GM23338 (cell line): ENCODE measurements at regions not wholly inside any gene's neighbourhood (a gene's known extent, or its start where the extent isn't known, plus 50 kb on each side); places are given as distances from the start of the nearest gene placed in this dataset.
"Not testable (repeated sequence)": the region's sequence is repeated elsewhere in the genome, so short reads cannot be mapped to it uniquely, and the experiment has no call there.

Experiments
- ATAC-seq: fragments of 200-7000 bp; cut with Tn5 transposase; 3 replicates; pipeline ENCODE4 v1.9.1; 2020
- DNase-seq: peaks from one replicate; pipeline ENCODE4 v3.0.0-alpha.2; 2015; ENCODE audit warnings: low spot score
- H2AFZ ChIP-seq: fragments of 200-600 bp; sonication (generic); 2 replicates; pipeline ENCODE4 v1.8.0; 2016; ENCODE audit warnings: antibody characterized with exemption, mild to moderate bottlenecking, moderate library complexity
- H3F3A ChIP-seq: fragments of 200-600 bp; sonication (generic); replicated peaks from 2 replicates; pipeline ENCODE4 v1.8.0; 2017; ENCODE audit warnings: antibody characterized with exemption, mixed run types, low read depth
- H3K27ac ChIP-seq: fragments of 200-600 bp; sonication (generic); 2 replicates; pipeline ENCODE4 v1.6.1; 2016; ENCODE audit warnings: low read depth
- H3K27me3 ChIP-seq: fragments of 200-600 bp; sonication (generic); 2 replicates; pipeline ENCODE4 v1.8.0; 2016; ENCODE audit warnings: mild to moderate bottlenecking, mixed run types, moderate library complexity; ENCODE audit not compliant: insufficient read depth
- H3K36me3 ChIP-seq: fragments of 200-600 bp; sonication (generic); 2 replicates; pipeline ENCODE4 v1.8.0; 2016; ENCODE audit warnings: mild to moderate bottlenecking; ENCODE audit not compliant: insufficient read depth
- H3K4me1 ChIP-seq: fragments of 200-600 bp; sonication (generic); 2 replicates; pipeline ENCODE4 v1.8.0; 2016; ENCODE audit warnings: mild to moderate bottlenecking, moderate library complexity; ENCODE audit not compliant: insufficient read depth
- H3K4me2 ChIP-seq: fragments of 200-600 bp; sonication (generic); 2 replicates; pipeline ENCODE4 v1.7.1; 2017; ENCODE audit warnings: mixed run types
- H3K4me3 ChIP-seq: fragments of 200-600 bp; sonication (generic); 2 replicates; pipeline ENCODE4 v1.6.1; 2016; ENCODE audit warnings: mixed run types
- H3K79me2 ChIP-seq: fragments of 200-600 bp; sonication (generic); replicated peaks from 2 replicates; pipeline ENCODE4 v1.8.0; 2017; ENCODE audit warnings: mild to moderate bottlenecking; ENCODE audit not compliant: insufficient read depth
- H3K9me2 ChIP-seq: fragments of 200-600 bp; sonication (generic); 2 replicates; pipeline ENCODE4 v1.8.0; 2017; ENCODE audit not compliant: insufficient read depth
- H4K20me1 ChIP-seq: fragments of 200-600 bp; sonication (generic); replicated peaks from 2 replicates; pipeline ENCODE4 v1.8.0; 2017; ENCODE audit warnings: mild to moderate bottlenecking; ENCODE audit not compliant: insufficient read depth
- H3K27ac Mint-ChIP-seq: 2 replicates; pipeline ENCODE4 v1.8.0; 2020; ENCODE audit warnings: inconsistent platforms, mild to moderate bottlenecking, moderate library complexity, mixed read lengths
- H3K27me3 Mint-ChIP-seq: 3 replicates; pipeline ENCODE4 v1.8.0; 2022; ENCODE audit warnings: low read depth, mild to moderate bottlenecking, moderate library complexity, mixed read lengths, inconsistent platforms; ENCODE audit not compliant: insufficient read depth, poor library complexity
- H3K36me3 Mint-ChIP-seq: 3 replicates; pipeline ENCODE4 v1.8.0; 2021; ENCODE audit warnings: low read depth, mild to moderate bottlenecking, inconsistent platforms, moderate library complexity, mixed read lengths
- H3K4me1 Mint-ChIP-seq: 3 replicates; pipeline ENCODE4 v1.8.0; 2020; ENCODE audit warnings: mild to moderate bottlenecking, inconsistent platforms, mixed read lengths
- H3K4me3 Mint-ChIP-seq: 3 replicates; pipeline ENCODE4 v1.8.0; 2021; ENCODE audit warnings: moderate library complexity, mild to moderate bottlenecking, inconsistent platforms, mixed read lengths
- H3K9me3 Mint-ChIP-seq: 3 replicates; pipeline ENCODE4 v1.8.0; 2020; ENCODE audit warnings: moderate library complexity, mild to moderate bottlenecking, inconsistent platforms, mixed read lengths
- CREB1 ChIP-seq: fragments of 250-450 bp; sonication (Bioruptor Pico); IDR thresholded peaks from 2 replicates; pipeline ENCODE4 v1.5.0; 2020; ENCODE audit warnings: low read depth, mild to moderate bottlenecking, moderate library complexity
- EZH2 ChIP-seq: fragments of 200-600 bp; sonication (generic); IDR thresholded peaks from one replicate; pipeline ENCODE4 v1.8.0; 2017; ENCODE audit warnings: antibody characterized with exemption, mild to moderate bottlenecking, low read depth; ENCODE audit not compliant: unreplicated experiment
- JUNB ChIP-seq: IDR thresholded peaks from one replicate; pipeline ENCODE4 v1.6.1; 2016; ENCODE audit warnings: antibody characterized with exemption; ENCODE audit not compliant: unreplicated experiment
- POLR2AphosphoS5 ChIP-seq: IDR thresholded peaks from 2 replicates; pipeline ENCODE4 v1.6.1; 2016; ENCODE audit warnings: antibody characterized with exemption, low read depth
- ZNF114 ChIP-seq: fragments of 250-450 bp; sonication (Bioruptor Pico); IDR thresholded peaks from 2 replicates; pipeline ENCODE4 v1.5.0; 2020; ENCODE audit warnings: mild to moderate bottlenecking, moderate library complexity
- ZNF331 ChIP-seq: fragments of 250-450 bp; sonication (Bioruptor Pico); IDR thresholded peaks from 2 replicates; pipeline ENCODE4 v1.5.0; 2020; ENCODE audit warnings: low read depth, mild to moderate bottlenecking, moderate library complexity
- TF ChIP-seq, protein P1 (sequence below): fragments of 250-450 bp; sonication (Bioruptor Pico); IDR thresholded peaks from 2 replicates; pipeline ENCODE4 v1.5.0; 2020; ENCODE audit warnings: mild to moderate bottlenecking, moderate library complexity
- TF ChIP-seq, protein P2 (sequence below): IDR thresholded peaks from 2 replicates; pipeline ENCODE4 v1.6.1; 2016; ENCODE audit warnings: antibody characterized with exemption
- TF ChIP-seq, protein P3 (sequence below), 2 experiments: fragments of 200-600 bp in 1 of 2; sonication (generic) in 1 of 2; conservative IDR thresholded peaks; 2 replicates each; pipeline versions ENCODE4 v1.5.1 to v1.6.1; 2016 to 2017; ENCODE audit warnings: antibody characterized with exemption in 2 of 2, low read depth in 2 of 2, mild to moderate bottlenecking in 2 of 2, moderate library complexity in 1 of 2

DNA sequence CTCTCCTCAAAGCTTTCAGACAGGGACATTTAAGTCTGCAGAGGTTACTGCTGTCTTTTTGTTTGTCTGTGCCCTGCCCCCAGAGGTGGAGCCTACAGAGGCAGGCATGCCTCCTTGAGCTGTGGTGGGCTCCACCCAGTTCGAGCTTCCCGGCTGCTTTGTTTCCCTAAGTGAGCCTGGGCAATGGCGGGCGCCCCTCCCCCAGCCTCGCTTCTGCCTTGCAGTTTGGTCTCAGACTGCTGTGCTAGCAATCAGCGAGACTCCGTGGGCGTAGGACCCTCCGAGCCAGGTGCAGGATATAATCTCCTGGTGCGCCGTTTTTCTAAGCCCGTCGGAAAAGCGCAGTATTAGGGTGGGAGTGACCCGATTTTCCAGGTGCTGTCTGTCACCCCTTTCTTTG, 78.7 kb downstream of the DYNAP start:
- not testable (repeated sequence) for H3K4me1 Mint-ChIP-seq, H3K27ac Mint-ChIP-seq, H3K27me3 ChIP-seq, DNase-seq, ATAC-seq, H3K9me2 ChIP-seq, H4K20me1 ChIP-seq, H3K4me2 ChIP-seq, H3K79me2 ChIP-seq, H3K27ac ChIP-seq, H3K4me3 ChIP-seq, H3K4me3 Mint-ChIP-seq, H2AFZ ChIP-seq, H3F3A ChIP-seq, H3K27me3 Mint-ChIP-seq, H3K4me1 ChIP-seq
- Mint-ChIP-seq H3K9me3 (peaks cover 40% of the 10 kb centered on the region), H3K36me3 (peaks cover 29% of the 10 kb centered on the region; the same call in 2 of the 3 replicates)
- peaks cover 11% of the 10 kb centered on the region for H3K36me3 ChIP-seq

DNA sequence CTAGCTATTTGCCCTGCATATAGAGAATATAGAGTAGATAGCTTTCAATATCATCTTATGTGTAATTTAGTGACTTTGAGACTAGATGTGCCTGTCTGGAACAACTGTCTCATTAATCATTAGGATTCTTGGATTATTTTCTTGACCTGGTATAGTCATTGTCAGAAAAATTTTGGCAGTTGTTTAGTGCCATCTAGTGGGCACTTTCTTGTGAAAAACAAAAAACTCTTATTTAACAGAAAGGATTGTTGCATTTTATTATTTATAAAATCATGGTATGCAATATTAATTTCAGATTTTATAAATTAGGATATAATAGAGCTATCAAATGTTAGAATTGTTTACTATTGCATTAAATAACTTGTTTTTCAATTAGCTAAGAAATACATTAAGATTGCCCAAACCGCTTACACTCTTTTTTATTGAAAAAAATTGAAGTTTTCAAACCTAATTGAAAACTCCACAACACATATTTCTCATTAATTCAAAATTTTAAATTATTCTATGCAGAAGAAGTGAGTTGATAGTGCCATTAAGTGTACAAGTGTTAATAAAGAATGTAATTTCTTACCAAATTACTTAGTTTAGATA, 80.3 kb downstream of the DYNAP start:
- no peak overlapping the region for H3K4me3 Mint-ChIP-seq
- Histone ChIP-seq H4K20me1 (no peaks in the 10 kb centered on the region), H3K4me1 (no peaks in the 10 kb centered on the region), H3F3A (no peaks in the 10 kb centered on the region), H3K79me2 (no peaks in the 10 kb centered on the region), H3K9me2 (no peaks in the 10 kb centered on the region), H2AFZ (no peak overlapping the region), H3K4me2 (no peak overlapping the region), H3K27me3 (no peaks in the 10 kb centered on the region), H3K27ac (no peak overlapping the region), H3K4me3 (no peak overlapping the region), H3K36me3 (peaks cover 11% of the 10 kb centered on the region)
- peaks cover 37% of the 10 kb centered on the region for H3K9me3 Mint-ChIP-seq
- ATAC-seq = no peak
- H3K27ac Mint-ChIP-seq = no peak overlapping the region
- peaks cover 29% of the 10 kb centered on the region; the same call in 2 of the 3 replicates for H3K36me3 Mint-ChIP-seq
- H3K4me1 Mint-ChIP-seq = no peaks in the 10 kb centered on the region
- TF ChIP-seq POLR2AphosphoS5 (no peak), ZNF114 (CRISPR knock-in tag) (no peak), JUNB (no peak), EZH2 (no peak), CREB1 (no peak), ZNF331 (CRISPR knock-in tag) (no peak)
- TF ChIP-seq, protein P1, sequence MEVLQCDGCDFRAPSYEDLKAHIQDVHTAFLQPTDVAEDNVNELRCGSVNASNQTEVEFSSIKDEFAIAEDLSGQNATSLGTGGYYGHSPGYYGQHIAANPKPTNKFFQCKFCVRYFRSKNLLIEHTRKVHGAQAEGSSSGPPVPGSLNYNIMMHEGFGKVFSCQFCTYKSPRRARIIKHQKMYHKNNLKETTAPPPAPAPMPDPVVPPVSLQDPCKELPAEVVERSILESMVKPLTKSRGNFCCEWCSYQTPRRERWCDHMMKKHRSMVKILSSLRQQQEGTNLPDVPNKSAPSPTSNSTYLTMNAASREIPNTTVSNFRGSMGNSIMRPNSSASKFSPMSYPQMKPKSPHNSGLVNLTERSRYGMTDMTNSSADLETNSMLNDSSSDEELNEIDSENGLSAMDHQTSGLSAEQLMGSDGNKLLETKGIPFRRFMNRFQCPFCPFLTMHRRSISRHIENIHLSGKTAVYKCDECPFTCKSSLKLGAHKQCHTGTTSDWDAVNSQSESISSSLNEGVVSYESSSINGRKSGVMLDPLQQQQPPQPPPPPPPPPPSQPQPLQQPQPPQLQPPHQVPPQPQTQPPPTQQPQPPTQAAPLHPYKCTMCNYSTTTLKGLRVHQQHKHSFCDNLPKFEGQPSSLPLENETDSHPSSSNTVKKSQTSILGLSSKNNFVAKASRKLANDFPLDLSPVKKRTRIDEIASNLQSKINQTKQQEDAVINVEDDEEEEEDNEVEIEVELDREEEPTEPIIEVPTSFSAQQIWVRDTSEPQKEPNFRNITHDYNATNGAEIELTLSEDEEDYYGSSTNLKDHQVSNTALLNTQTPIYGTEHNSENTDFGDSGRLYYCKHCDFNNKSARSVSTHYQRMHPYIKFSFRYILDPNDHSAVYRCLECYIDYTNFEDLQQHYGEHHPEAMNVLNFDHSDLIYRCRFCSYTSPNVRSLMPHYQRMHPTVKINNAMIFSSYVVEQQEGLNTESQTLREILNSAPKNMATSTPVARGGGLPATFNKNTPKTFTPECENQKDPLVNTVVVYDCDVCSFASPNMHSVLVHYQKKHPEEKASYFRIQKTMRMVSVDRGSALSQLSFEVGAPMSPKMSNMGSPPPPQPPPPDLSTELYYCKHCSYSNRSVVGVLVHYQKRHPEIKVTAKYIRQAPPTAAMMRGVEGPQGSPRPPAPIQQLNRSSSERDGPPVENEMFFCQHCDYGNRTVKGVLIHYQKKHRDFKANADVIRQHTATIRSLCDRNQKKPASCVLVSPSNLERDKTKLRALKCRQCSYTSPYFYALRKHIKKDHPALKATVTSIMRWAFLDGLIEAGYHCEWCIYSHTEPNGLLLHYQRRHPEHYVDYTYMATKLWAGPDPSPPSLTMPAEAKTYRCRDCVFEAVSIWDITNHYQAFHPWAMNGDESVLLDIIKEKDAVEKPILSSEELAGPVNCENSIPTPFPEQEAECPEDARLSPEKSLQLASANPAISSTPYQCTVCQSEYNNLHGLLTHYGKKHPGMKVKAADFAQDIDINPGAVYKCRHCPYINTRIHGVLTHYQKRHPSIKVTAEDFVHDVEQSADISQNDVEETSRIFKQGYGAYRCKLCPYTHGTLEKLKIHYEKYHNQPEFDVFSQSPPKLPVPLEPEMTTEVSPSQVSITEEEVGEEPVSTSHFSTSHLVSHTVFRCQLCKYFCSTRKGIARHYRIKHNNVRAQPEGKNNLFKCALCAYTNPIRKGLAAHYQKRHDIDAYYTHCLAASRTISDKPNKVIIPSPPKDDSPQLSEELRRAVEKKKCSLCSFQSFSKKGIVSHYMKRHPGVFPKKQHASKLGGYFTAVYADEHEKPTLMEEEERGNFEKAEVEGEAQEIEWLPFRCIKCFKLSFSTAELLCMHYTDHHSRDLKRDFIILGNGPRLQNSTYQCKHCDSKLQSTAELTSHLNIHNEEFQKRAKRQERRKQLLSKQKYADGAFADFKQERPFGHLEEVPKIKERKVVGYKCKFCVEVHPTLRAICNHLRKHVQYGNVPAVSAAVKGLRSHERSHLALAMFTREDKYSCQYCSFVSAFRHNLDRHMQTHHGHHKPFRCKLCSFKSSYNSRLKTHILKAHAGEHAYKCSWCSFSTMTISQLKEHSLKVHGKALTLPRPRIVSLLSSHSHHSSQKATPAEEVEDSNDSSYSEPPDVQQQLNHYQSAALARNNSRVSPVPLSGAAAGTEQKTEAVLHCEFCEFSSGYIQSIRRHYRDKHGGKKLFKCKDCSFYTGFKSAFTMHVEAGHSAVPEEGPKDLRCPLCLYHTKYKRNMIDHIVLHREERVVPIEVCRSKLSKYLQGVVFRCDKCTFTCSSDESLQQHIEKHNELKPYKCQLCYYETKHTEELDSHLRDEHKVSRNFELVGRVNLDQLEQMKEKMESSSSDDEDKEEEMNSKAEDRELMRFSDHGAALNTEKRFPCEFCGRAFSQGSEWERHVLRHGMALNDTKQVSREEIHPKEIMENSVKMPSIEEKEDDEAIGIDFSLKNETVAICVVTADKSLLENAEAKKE (CRISPR knock-in tag) = no peak
- TF ChIP-seq, protein P2, sequence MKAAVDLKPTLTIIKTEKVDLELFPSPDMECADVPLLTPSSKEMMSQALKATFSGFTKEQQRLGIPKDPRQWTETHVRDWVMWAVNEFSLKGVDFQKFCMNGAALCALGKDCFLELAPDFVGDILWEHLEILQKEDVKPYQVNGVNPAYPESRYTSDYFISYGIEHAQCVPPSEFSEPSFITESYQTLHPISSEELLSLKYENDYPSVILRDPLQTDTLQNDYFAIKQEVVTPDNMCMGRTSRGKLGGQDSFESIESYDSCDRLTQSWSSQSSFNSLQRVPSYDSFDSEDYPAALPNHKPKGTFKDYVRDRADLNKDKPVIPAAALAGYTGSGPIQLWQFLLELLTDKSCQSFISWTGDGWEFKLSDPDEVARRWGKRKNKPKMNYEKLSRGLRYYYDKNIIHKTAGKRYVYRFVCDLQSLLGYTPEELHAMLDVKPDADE = no peak
- TF ChIP-seq, protein P3, sequence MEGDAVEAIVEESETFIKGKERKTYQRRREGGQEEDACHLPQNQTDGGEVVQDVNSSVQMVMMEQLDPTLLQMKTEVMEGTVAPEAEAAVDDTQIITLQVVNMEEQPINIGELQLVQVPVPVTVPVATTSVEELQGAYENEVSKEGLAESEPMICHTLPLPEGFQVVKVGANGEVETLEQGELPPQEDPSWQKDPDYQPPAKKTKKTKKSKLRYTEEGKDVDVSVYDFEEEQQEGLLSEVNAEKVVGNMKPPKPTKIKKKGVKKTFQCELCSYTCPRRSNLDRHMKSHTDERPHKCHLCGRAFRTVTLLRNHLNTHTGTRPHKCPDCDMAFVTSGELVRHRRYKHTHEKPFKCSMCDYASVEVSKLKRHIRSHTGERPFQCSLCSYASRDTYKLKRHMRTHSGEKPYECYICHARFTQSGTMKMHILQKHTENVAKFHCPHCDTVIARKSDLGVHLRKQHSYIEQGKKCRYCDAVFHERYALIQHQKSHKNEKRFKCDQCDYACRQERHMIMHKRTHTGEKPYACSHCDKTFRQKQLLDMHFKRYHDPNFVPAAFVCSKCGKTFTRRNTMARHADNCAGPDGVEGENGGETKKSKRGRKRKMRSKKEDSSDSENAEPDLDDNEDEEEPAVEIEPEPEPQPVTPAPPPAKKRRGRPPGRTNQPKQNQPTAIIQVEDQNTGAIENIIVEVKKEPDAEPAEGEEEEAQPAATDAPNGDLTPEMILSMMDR (conservative IDR thresholded peaks at IDR 0.05; ENCODE audit: low read depth in 2 of 2) = peak; percentile 53 to 78
- DNase-seq = peak; percentile 70
- peaks cover 2% of the 10 kb centered on the region for H3K27me3 Mint-ChIP-seq
